PFSK-1 (cell line): ENCODE measurements at regions not wholly inside any gene's neighbourhood (a gene's known extent, or its start where the extent isn't known, plus 50 kb on each side); places are given as distances from the start of the nearest gene placed in this dataset.

Experiments
- FOXP2 ChIP-seq: optimal IDR thresholded peaks from 2 replicates; pipeline ENCODE3; 2011; ENCODE audit warnings: borderline replicate concordance, control low read depth, inconsistent platforms; ENCODE audit not compliant: insufficient read depth; ENCODE audit errors: extremely low read length, extremely low read depth
- POLR2AphosphoS5 ChIP-seq: IDR thresholded peaks from 2 replicates; pipeline ENCODE4 v1.6.1; 2012; ENCODE audit warnings: low read depth, mild to moderate bottlenecking, control low read depth, low read length, moderate library complexity
- SIN3A ChIP-seq: IDR thresholded peaks from 2 replicates; pipeline ENCODE4 v1.6.1; 2012; ENCODE audit warnings: mild to moderate bottlenecking, low read length, moderate library complexity, borderline replicate concordance; ENCODE audit not compliant: insufficient read depth
- TAF1 ChIP-seq: IDR thresholded peaks from 2 replicates; pipeline ENCODE4 v1.6.1; 2012; ENCODE audit warnings: low read length, control low read depth, borderline replicate concordance; ENCODE audit not compliant: insufficient read depth
- TF ChIP-seq, protein P1 (sequence below), 2 experiments: IDR thresholded peaks; 2 replicates each; pipeline versions ENCODE4 v1.6.1 to v1.8.0; 2011 to 2012; ENCODE audit warnings: low read depth in 2 of 2, low read length in 2 of 2, control low read depth in 1 of 2, inconsistent platforms in 1 of 2, mild to moderate bottlenecking in 1 of 2, moderate library complexity in 1 of 2; ENCODE audit not compliant: insufficient read depth in 1 of 2

DNA sequence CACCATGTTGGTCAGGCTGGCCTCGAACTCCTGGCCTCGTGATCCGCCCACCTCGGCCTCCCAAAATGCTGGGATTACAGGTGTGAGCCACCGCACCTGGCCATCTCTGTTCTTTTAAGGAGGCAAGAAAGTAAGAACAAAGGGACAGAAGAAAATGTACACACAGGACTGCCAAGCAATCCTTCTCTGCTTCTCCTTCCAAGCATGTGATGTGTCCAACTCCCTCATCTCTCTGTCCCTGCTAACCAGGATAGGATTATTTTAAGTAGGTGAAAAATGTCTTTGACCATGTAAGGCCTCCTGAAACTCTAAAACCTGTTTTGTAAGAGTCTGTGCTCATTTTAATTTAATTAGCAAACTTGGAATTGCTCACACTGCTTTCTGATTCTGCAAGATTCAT lies 89.3 kb upstream of the ATL2 start:
- TF ChIP-seq TAF1, result no peak
- TF ChIP-seq SIN3A, result no peak
- TF ChIP-seq, protein P1, sequence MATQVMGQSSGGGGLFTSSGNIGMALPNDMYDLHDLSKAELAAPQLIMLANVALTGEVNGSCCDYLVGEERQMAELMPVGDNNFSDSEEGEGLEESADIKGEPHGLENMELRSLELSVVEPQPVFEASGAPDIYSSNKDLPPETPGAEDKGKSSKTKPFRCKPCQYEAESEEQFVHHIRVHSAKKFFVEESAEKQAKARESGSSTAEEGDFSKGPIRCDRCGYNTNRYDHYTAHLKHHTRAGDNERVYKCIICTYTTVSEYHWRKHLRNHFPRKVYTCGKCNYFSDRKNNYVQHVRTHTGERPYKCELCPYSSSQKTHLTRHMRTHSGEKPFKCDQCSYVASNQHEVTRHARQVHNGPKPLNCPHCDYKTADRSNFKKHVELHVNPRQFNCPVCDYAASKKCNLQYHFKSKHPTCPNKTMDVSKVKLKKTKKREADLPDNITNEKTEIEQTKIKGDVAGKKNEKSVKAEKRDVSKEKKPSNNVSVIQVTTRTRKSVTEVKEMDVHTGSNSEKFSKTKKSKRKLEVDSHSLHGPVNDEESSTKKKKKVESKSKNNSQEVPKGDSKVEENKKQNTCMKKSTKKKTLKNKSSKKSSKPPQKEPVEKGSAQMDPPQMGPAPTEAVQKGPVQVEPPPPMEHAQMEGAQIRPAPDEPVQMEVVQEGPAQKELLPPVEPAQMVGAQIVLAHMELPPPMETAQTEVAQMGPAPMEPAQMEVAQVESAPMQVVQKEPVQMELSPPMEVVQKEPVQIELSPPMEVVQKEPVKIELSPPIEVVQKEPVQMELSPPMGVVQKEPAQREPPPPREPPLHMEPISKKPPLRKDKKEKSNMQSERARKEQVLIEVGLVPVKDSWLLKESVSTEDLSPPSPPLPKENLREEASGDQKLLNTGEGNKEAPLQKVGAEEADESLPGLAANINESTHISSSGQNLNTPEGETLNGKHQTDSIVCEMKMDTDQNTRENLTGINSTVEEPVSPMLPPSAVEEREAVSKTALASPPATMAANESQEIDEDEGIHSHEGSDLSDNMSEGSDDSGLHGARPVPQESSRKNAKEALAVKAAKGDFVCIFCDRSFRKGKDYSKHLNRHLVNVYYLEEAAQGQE (IDR thresholded peaks at IDR 0.05; ENCODE audit: insufficient read depth in 1 of 2, low read depth in 2 of 2, low read length in 2 of 2), result no peak
- no peak for TF ChIP-seq POLR2AphosphoS5
- no peak for TF ChIP-seq FOXP2

DNA sequence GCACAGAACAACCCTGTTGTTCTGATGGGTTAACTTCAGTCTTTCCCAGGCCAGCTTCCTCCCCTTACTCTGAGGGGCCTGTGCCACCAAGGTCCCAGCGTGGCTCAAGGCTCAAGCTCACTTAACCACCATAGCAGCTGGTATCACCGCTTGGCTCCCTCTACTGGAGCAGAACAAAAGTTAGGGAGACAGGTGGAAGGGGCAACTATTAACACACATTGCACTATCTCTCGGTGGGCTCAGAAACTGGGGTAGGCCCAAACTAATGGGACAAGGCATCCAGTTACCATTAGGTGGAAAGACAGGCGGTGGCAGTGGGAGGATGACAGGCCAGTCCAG lies 88.7 kb upstream of the ATL2 start:
- TF ChIP-seq, protein P1 (IDR thresholded peaks at IDR 0.05; ENCODE audit: insufficient read depth in 1 of 2, low read depth in 2 of 2, low read length in 2 of 2), result no peak
- TF ChIP-seq SIN3A (no peak), FOXP2 (no peak), TAF1 (no peak), POLR2AphosphoS5 (no peak)

DNA sequence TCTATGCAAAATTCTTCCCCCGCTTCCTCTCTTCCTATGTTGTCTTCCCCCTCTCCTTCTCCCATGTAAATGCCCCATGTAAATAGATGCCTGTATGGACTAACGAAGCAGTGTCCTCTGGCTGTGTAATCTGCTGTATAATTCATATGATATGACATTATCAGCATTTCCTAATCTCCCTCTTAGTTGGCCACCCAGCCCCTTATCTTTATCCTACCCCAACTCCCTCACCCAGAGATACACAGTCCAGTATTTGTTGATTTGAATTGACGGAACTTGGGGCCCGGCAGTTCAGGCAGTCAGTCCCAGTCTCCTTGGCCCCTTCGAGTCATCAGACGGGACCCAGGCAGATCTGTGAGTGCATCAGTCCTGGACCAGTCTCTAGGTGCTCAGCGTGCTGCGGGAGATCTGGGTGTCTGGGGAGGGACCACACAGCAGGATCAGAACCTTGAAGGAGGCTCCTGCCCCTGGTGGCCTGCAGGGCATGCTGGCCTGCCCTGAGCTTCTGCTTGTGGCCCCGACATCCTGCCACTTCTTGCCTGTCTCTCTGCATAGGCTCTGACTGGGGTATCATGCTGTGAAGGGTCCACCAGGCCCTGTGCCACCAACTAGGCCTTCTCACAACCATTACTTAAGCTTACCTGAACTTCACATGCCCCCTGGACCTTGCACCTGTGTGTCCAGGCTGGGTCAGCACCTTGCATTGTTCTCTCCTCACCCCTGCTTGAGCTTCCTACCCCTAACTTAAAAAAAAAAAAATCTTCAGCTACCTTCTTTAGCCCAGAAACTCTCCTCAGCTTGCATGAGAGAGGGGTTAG lies 88.1 kb upstream of the ATL2 start:
- TF ChIP-seq, protein P1 (IDR thresholded peaks at IDR 0.05; ENCODE audit: insufficient read depth in 1 of 2, low read depth in 2 of 2, low read length in 2 of 2), result no peak
- TF ChIP-seq FOXP2 (no peak), POLR2AphosphoS5 (no peak), SIN3A (no peak), TAF1 (no peak)

DNA sequence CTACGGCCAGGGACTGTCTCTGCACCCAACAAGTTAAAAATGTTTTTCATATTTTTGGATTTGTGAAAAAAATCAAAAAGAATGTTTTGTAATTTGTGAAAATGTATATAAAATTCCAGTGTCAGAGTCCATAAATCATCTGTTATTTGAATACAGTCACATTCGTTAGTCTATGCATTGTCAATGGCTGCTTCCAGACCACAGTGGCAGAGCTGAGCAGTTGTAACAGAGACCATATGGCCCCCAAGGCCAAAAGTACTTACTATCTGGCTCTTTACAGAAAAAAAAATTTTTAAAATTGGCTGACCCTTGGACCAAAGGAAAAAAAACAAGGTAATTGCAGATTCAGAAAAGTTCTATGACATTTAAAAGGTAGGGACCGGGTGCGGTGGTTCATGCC lies 86.7 kb upstream of the ATL2 start:
- TF ChIP-seq POLR2AphosphoS5 (no peak), TAF1 (no peak)

DNA sequence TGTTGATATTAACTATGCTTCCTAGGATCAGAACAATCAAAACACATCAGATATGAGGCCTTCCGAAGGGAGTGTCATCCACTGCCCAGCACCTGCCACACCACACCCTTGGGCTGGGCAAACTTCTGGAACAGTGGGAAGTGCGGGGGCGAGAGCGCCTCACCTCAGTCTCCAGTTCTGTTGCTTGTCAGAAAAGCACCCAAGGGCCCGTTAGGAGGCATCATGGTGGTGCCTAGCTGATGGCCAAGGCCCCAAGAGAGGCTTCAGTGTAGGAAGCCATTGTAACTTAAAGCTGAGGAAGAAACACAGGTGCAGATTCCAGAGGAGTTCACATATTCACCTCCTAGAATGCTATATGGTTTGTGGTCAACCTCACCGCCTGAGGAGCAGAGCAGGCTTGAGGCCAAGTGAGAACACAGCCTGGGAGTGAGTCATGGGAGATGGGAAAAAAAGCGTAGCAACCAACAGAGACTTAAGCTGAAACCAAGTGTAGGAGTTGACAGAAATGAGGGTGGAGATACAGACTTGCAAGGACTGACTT lies 85.1 kb upstream of the ATL2 start:
- TF ChIP-seq, protein P1 (IDR thresholded peaks at IDR 0.05; ENCODE audit: insufficient read depth in 1 of 2, low read depth in 2 of 2, low read length in 2 of 2), result no peak
- TF ChIP-seq SIN3A, result 0 out of 2 replicates have a peak, but pooled peaks have one; percentile 42
